DMS53 treated with DMSO at 0.1 percent for 48 hours (cell line): ENCODE measurements at regions not wholly inside any gene's neighbourhood (a gene's known extent, or its start where the extent isn't known, plus 50 kb on each side); places are given as distances from the start of the nearest gene placed in this dataset.

Source experiments
- DNase-seq: peaks from one replicate; lab custom pipeline; 2025; ENCODE audit not compliant: unreplicated experiment; lab: John Stamatoyannopoulos, UW

- DNase-seq, result peak; percentile 76
These were observed 112.1 kb downstream of the DLL1 start for GRCh38 chr6:170178561-170179477.

GRCh38 chr6:170177772-170178560 is 112.9 kb downstream of the DLL1 start:
- peak; percentile 5 for DNase-seq

GRCh38 chr6:170176898-170177771 is 113.7 kb downstream of the DLL1 start:
- DNase-seq, result peak; percentile 37

DNA sequence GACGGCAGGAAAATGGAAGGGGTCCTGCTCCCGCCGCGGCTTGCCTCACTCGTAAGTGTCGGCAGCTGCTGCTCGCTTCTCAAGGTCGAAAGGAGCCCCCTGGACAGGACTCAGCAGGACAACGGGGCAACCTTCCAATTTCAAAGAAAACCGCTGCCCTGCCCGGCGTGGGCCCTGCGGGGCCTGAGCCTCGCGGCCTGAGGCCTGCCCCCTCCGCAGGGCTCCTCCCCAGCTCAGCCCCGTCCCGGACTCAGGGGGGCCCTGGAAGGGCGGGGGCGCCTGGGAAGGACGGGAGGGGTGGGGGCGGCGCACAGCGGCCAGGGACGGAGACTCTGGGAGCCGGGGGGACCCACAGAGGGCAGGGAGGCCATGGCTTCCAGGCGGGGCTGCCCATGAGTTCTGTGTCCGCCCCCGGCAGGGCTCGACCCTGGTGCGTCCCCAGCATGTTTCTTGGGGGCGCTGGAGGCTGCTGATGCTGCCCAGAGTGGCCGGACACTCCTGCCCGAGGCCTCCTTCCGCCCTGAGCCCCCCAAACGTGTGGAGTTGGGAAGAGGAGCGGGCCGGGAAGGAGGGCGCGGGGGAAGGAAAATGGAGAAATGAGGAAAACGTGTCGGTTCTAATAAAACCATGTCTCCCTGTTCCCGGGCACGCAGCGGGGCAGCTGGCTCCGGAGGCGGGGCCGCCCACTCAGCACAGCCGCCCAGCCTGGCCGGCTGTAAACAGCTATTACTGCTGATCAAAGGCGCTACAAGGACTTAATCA is 114.6 kb downstream of the DLL1 start:
- DNase-seq, result peak; percentile 58

GRCh38 chr6:170175644-170176135 is 115.2 kb downstream of the DLL1 start:
- DNase-seq, result no peak

GRCh38 chr6:170174771-170175643 is 115.9 kb downstream of the DLL1 start:
- DNase-seq, result no peak

- DNase-seq, result no peak
These were observed 116.6 kb downstream of the DLL1 start for GRCh38 chr6:170174124-170174770.

DNA sequence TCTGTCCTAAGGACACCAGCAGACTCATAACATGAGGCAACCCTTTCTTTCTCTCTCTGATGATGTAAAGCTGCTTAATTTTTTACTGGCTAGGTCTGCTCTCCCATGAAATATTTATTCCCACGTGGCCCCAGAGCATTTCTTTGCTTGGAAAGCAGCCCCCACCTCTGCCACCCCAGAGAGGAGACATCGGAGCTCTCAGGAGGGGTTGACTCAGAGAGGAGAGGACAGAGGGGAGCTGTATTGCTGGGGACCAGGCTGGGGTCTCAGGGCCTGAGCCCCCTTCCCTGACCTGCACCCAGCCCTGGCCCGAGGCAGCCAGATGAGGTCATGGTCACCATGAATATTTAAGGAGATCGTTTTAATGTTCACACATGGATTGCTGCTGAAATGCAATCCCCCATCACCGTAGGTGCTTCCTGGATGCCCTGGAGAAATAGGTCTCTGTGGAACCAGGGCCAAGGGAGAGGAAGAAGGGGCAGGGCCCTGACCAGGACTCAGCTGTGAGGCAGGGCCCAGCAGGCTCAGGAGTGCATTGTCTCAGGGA is 117.5 kb downstream of the DLL1 start:
- DNase-seq, result no peak

GRCh38 chr6:170172825-170173256 is 118.0 kb downstream of the DLL1 start:
- no peak for DNase-seq

DNA sequence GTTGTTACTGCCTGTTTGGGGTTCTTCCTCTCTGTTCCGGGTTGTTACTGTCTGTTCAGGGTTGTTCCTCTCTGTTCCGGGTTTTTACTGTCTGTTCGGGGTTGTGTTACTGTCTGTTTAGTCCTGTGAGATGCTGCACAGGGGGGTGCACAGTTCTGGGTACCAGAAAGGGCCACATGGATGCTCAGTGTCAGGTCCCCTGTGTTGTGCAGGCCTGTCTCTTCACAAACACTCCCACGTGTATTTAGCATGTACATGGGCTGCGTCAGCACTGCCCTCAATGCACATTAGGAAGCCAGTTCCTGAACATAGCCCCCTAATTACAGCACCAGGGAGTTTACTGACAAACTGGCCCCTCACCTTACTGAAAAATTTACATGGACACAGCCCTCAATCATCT is 118.5 kb downstream of the DLL1 start:
- DNase-seq, result no peak

DNA sequence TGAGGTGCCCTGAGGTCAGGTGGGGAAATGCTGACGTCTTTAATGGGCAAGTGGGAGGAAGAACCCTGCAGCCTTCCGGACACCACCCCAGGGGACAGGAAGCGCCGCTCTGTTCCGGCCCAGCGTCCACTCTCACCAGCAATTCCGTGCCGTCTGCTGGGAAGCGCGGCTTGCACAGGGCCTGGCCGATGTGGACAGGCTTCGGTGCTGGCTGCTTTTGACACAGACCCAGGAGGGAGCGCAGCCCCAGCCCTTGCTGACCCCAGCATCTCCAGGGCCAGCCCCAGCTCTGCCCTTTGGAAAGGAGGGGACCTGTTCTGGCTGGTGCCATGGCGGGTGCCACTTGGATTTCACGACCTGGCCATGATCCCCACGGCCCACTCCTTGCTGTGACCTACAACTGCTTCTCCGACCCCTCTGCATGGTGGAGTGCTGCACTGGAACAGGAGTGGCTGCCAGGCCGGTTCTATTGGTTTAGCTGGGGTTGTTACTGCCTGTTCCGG is 123.2 kb downstream of the DLL1 start:
- no peak for DNase-seq

DNA sequence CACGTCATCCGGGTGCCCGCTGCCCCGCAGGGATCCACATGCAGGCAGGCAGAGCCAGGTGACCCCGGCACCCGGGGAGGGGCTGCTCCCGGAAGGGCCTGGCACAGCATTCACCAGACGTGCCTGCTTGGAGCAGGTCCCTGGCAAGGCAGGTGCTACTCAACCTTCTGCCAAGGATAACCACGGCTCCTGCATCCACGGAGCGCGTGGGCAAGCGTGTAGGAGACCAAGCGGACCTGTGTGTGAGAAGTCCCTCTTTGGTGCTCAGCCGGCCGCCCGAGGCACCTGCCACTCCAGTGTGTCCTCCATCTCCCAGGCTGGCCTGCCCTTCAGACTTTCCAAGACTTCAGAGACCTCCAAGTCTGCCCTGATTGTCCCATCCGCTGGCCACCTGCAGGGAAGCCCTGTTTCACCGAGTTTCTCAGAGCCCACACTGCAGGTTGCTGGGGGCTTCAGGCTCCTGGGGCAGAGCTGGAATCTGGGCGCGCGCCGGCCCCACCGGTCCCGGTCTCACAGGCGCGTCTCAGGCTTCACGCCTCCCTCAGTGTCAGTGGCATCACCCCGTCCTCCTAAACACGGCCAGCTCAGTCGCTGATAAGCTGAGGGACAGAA is 124.3 kb downstream of the DLL1 start:
- DNase-seq, result no peak

- DNase-seq, result no peak
These were observed 125.3 kb downstream of the DLL1 start for GRCh38 chr6:170165471-170166117.

- no peak for DNase-seq
These were observed 125.8 kb downstream of the DLL1 start for GRCh38 chr6:170165085-170165470.

DNA sequence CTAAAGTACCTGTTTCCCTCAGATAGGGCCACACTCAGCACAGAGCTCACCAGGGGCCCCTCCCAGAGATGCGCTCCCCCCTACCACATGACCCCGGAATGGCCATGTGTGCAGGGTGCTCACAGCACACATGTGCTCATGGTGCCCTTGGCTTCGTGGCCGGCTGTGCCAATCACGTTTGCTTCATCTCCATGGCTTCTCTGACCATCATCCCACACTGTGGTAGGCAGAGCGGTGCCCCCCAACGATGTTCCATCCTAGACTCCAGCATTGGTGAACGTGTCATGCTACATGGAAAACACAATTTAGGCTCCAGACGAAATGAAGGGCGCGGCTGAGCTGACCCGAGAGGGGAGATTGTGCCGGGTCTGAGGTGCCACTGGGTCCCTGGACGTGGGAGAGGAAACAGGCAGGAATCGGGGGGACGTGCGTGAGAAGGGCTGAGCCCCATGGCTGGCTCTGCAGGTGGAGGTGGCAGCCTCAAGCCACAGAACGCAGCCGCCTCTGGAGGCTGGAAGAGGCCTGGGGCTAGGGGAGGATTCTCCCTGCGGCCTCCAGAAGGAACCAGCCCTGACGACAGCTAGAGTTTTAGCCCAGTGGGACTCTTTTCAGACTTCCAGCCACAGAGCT is 126.5 kb downstream of the DLL1 start:
- DNase-seq, result no peak

DNA sequence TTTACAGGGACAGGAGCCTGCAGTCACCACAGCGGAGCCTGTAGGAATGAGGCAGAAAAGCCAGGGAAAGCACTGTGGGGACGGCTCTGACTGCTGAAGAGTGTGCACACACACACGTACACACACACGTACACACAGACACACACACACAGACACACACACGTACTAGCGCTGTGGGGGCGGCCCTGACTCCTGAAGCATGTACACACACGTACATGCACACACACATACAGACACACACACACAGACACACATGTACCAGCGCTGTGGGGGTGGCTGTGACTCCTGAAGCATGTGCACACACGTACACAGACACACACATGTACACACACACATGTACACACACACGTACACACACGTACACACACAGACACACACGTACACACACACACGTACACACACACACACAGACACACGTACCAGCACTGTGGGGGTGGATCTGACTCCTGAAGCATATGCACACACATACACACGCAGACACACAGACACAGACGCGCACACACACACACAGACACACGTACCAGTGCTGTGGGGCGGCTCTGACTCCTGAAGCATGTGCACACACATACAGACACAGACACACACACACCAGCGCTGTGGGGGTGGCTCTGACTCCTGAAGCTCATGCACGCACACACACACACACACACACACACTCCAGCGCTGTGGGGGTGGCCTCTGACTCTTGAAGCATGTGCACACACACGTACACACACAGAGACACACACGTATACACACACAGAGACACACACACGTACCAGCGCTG is 127.3 kb downstream of the DLL1 start:
- no peak for DNase-seq
